Gastrocnemius medialis (tissue), 4 donors: ENCODE measurements at regions not wholly inside any gene's neighbourhood (a gene's known extent, or its start where the extent isn't known, plus 50 kb on each side); places are given as distances from the start of the nearest gene placed in this dataset.

Experiments
- POLR2A ChIP-seq, 2 donors: fragments of 450-650 bp; IDR thresholded peaks; one replicate each; pipeline ENCODE4 v1.6.1; 2017; ENCODE audit warnings: antibody characterized with exemption in 2 of 2, mild to moderate bottlenecking in 2 of 2, moderate library complexity in 2 of 2
- TF ChIP-seq, protein P1 (sequence below), 5 experiments: fragments of 450-650 bp in 3 of 5; fragments of 200-600 bp in 2 of 5; sonication (generic) in 2 of 5; IDR thresholded peaks in 4 of 5; conservative IDR thresholded peaks in 1 of 5; 1 replicate in 4 of 5; 2 replicates in 1 of 5; pipeline ENCODE4 v1.5.1; 2016 to 2019; ENCODE audit warnings: antibody characterized with exemption in 5 of 5, mild to moderate bottlenecking in 3 of 5, moderate library complexity in 3 of 5

DNA sequence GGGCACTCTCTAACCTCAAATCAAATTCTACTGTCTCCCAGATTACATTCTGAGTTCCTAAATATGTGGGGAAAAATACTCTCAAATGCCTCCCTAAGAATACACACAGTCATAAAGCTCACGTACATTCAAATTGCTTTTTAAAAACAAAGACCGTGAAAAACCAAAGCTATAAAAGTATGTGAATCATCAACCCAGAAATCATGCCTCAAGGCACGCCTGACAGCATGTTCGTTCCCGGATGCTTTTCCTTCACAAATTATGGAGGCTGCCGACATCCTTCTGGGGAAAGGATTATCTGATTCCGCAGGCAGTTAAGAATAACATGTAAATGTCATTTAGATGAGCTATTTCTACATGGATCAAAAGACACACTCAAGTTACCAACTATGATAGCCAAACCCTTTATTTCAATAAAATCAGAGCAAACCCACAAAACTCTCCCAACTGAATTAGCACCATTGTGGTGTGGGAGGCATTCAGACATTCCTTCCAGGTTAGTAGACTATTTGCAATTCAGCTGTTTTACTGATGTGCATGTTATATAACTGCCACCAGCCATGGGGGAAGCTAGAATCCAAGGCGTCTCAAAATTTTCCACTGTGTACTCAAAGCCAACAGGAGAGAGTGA lies 398.2 kb upstream of the TRIB2 start:
- TF ChIP-seq, protein P1, sequence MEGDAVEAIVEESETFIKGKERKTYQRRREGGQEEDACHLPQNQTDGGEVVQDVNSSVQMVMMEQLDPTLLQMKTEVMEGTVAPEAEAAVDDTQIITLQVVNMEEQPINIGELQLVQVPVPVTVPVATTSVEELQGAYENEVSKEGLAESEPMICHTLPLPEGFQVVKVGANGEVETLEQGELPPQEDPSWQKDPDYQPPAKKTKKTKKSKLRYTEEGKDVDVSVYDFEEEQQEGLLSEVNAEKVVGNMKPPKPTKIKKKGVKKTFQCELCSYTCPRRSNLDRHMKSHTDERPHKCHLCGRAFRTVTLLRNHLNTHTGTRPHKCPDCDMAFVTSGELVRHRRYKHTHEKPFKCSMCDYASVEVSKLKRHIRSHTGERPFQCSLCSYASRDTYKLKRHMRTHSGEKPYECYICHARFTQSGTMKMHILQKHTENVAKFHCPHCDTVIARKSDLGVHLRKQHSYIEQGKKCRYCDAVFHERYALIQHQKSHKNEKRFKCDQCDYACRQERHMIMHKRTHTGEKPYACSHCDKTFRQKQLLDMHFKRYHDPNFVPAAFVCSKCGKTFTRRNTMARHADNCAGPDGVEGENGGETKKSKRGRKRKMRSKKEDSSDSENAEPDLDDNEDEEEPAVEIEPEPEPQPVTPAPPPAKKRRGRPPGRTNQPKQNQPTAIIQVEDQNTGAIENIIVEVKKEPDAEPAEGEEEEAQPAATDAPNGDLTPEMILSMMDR (IDR thresholded peaks at IDR 0.05 in 4 of 5, conservative IDR thresholded peaks at IDR 0.05 in 1 of 5), result no peak
- TF ChIP-seq POLR2A (IDR thresholded peaks at IDR 0.05), result no peak
